HCT116 (cell line): ENCODE measurements at regions not wholly inside any gene's neighbourhood (a gene's known extent, or its start where the extent isn't known, plus 50 kb on each side); places are given as distances from the start of the nearest gene placed in this dataset.

ENCODE experiments used
- ATAC-seq: fragments of 200-7000 bp; cut with Tn5 transposase; 2 replicates; pipeline ENCODE4 v1.9.1; 2020; ENCODE audit warnings: mild to moderate bottlenecking, moderate library complexity
- BruUV-seq: library from RNA; stranded (reverse); fragments of 400-500 nt; replicated peaks from 2 replicates; lab custom pipeline; 2021; lab: Mats Ljungman, UMichigan
- CTCF ChIA-PET: fragments of 300-600 bp; sonication (Branson Sonifier 250); formaldehyde crosslinking; loops from one replicate; lab custom pipeline; 2021; ENCODE audit warnings: antibody characterized with exemption; lab: Charles Lee
- POLR2A ChIA-PET: fragments of 300-600, 350-600 bp; sonication (Branson Sonifier 250); formaldehyde crosslinking; loops from one replicate; lab custom pipeline; 2021; ENCODE audit warnings: antibody characterized with exemption; lab: Charles Lee
- RAD21 ChIA-PET, 2 experiments: fragments of 300-600 bp; sonication (Branson Sonifier 250); formaldehyde crosslinking; loops; one replicate each; lab custom pipeline; 2023; ENCODE audit warnings: low total read pairs in 2 of 2; ENCODE audit not compliant: uncharacterized antibody in 2 of 2, unreplicated experiment in 2 of 2, low non-redundant PET in 1 of 2; lab: Charles Lee
- DNase-seq: peaks from one replicate; pipeline ENCODE4 v3.0.0-alpha.2; 2010; ENCODE audit warnings: low read depth, low spot score
- H2AFZ ChIP-seq: fragments of 200-600 bp; shearing (Covaris generic), sonication (generic); 2 replicates; pipeline ENCODE4 v1.6.1; 2017; ENCODE audit warnings: low read depth, mixed run types, mixed read lengths, antibody characterized with exemption, low read length; ENCODE audit not compliant: poor library complexity, severe bottlenecking
- H3K27ac ChIP-seq: 2 replicates; pipeline ENCODE4 v1.5.1; 2012; ENCODE audit warnings: low read depth, low read length
- H3K27me3 ChIP-seq: fragments of 200-600 bp; sonication (generic); 2 replicates; pipeline ENCODE4 v1.6.1; 2016; ENCODE audit warnings: mixed run types, low read length, mixed read lengths; ENCODE audit not compliant: insufficient read depth
- H3K36me3 ChIP-seq, 2 experiments: fragments of 200-500 bp in 1 of 2; fragments of 200-600 bp in 1 of 2; sonication (Bioruptor generic) in 1 of 2; sonication (generic) in 1 of 2; 2 replicates each; pipeline versions ENCODE4 v1.5.1 to v1.6.1; 2014 to 2016; ENCODE audit warnings: low read length in 2 of 2, inconsistent platforms in 1 of 2, mixed read lengths in 1 of 2, mixed run types in 1 of 2; ENCODE audit not compliant: insufficient read depth in 2 of 2, control insufficient read depth in 1 of 2
- H3K4me1 ChIP-seq, 2 experiments: fragments of 200-600 bp in 1 of 2; sonication (generic) in 1 of 2; 2 replicates each; pipeline versions ENCODE4 v1.5.1 to v1.6.1; 2012 to 2017; ENCODE audit warnings: low read length in 2 of 2, inconsistent platforms in 1 of 2, mild to moderate bottlenecking in 1 of 2, mixed read lengths in 1 of 2, mixed run types in 1 of 2, moderate library complexity in 1 of 2; ENCODE audit not compliant: insufficient read depth in 2 of 2, control insufficient read depth in 1 of 2
- H3K4me2 ChIP-seq: fragments of 200-600 bp; sonication (generic); 2 replicates; pipeline ENCODE4 v1.6.1; 2017; ENCODE audit warnings: mixed run types, low read length, mixed read lengths
- H3K4me3 ChIP-seq, 2 experiments: fragments of 200-600 bp in 1 of 2; sonication (generic) in 1 of 2; replicated peaks in 1 of 2; 2 replicates each; pipeline ENCODE4 v1.5.1; 2011 to 2016; ENCODE audit warnings: low read length in 2 of 2, control low read depth in 1 of 2, low read depth in 1 of 2, mild to moderate bottlenecking in 1 of 2, mixed read lengths in 1 of 2, mixed run types in 1 of 2
- H3K79me2 ChIP-seq: fragments of 200-600 bp; sonication (generic); 2 replicates; pipeline ENCODE4 v1.6.1; 2017; ENCODE audit warnings: mild to moderate bottlenecking, mixed run types, low read length, moderate library complexity, mixed read lengths; ENCODE audit not compliant: insufficient read depth
- H3K9ac ChIP-seq: fragments of 200-600 bp; sonication (generic); 2 replicates; pipeline ENCODE4 v1.6.1; 2016; ENCODE audit warnings: low read length, mixed read lengths
- H3K9me2 ChIP-seq: fragments of 200-600 bp; sonication (generic), shearing (Covaris generic); 2 replicates; pipeline ENCODE4 v1.6.1; 2017; ENCODE audit warnings: mixed run types, mild to moderate bottlenecking, moderate library complexity; ENCODE audit not compliant: insufficient read depth
- H3K9me3 ChIP-seq, 2 experiments: fragments of 200-500 bp in 1 of 2; fragments of 200-600 bp in 1 of 2; sonication (Bioruptor generic) in 1 of 2; sonication (generic) in 1 of 2; 2 replicates each; pipeline ENCODE4 v1.6.1; 2014 to 2017; ENCODE audit warnings: low read length in 2 of 2, mixed read lengths in 2 of 2, inconsistent platforms in 1 of 2, low read depth in 1 of 2, mild to moderate bottlenecking in 1 of 2, mixed run types in 1 of 2, moderate library complexity in 1 of 2; ENCODE audit not compliant: control insufficient read depth in 1 of 2, insufficient read depth in 1 of 2
- H4K20me1 ChIP-seq: fragments of 200-600 bp; sonication (generic), shearing (Covaris generic); 2 replicates; pipeline ENCODE4 v1.6.1; 2017; ENCODE audit warnings: mixed run types, mild to moderate bottlenecking, moderate library complexity; ENCODE audit not compliant: insufficient read depth
- ATF3 ChIP-seq: IDR thresholded peaks from 2 replicates; pipeline ENCODE4 v1.6.1; 2012
- CBX3 ChIP-seq: IDR thresholded peaks from 2 replicates; pipeline ENCODE4 v1.6.1; 2012; ENCODE audit warnings: low read depth
- EGR1 ChIP-seq: IDR thresholded peaks from 2 replicates; pipeline ENCODE4 v1.6.1; 2012; ENCODE audit warnings: low read depth
- EZH2 ChIP-seq: fragments of 200-600 bp; sonication (generic); IDR thresholded peaks from 2 replicates; pipeline ENCODE4 v1.6.1; 2017; ENCODE audit warnings: antibody characterized with exemption, mixed run types
- MAX ChIP-seq: IDR thresholded peaks from 2 replicates; pipeline ENCODE4 v1.6.1; 2012
- POLR2AphosphoS5 ChIP-seq: IDR thresholded peaks from 2 replicates; pipeline ENCODE4 v1.6.1; 2011; ENCODE audit warnings: mild to moderate bottlenecking, low read depth, low read length, moderate library complexity
- RAD21 ChIP-seq: IDR thresholded peaks from 2 replicates; pipeline ENCODE4 v1.6.1; 2012; ENCODE audit warnings: low read depth, mild to moderate bottlenecking
- REST ChIP-seq: IDR thresholded peaks from 2 replicates; pipeline ENCODE4 v1.6.1; 2012; ENCODE audit warnings: low read depth
- SP1 ChIP-seq: IDR thresholded peaks from 2 replicates; pipeline ENCODE4 v1.6.1; 2012; ENCODE audit warnings: low read depth
- SRF ChIP-seq: IDR thresholded peaks from 2 replicates; pipeline ENCODE4 v1.6.1; 2012; ENCODE audit warnings: low read depth
- TCF7L2 ChIP-seq: IDR thresholded peaks from 2 replicates; pipeline ENCODE4 v1.7.0; 2011; ENCODE audit warnings: borderline replicate concordance, inconsistent platforms; ENCODE audit not compliant: insufficient read depth, insufficient read length; ENCODE audit errors: extremely low read depth
- ZNF274 ChIP-seq: fragments of 200-500 bp; sonication (Bioruptor generic); IDR thresholded peaks from 2 replicates; pipeline ENCODE4 v1.6.1; 2014; ENCODE audit warnings: mild to moderate bottlenecking, low read depth, low read length, inconsistent platforms
- intact Hi-C: fragments of 100-400 bp; cut with micrococcal nuclease; formaldehyde crosslinking; loops from 2 replicates; pipeline ENCODE4 v1.10.0; 2022

GRCh38 chr20:55053389-55053788, 578.0 kb downstream of the DOK5 start:
- no peaks in the 10 kb centered on the region for H3K9me2 ChIP-seq
- no peak for DNase-seq
- no peaks in the 10 kb centered on the region for H3K79me2 ChIP-seq
- BruUV-seq, result no TSS peak
- no peak overlapping the region for H3K4me2 ChIP-seq
- no peak overlapping the region for H3K9ac ChIP-seq
- intact Hi-C loops, result no loop called here
- RAD21 ChIA-PET, result no interaction called here
- peaks cover 7 to 33% of the 10 kb centered on the region in 2 experiments; a peak in 2 of 4 replicates for H3K9me3 ChIP-seq
- no peak overlapping the region for H3K4me3 ChIP-seq
- POLR2A ChIA-PET, result no interaction called here
- H3K27me3 ChIP-seq, result no peaks in the 10 kb centered on the region
- H3K36me3 ChIP-seq, result no peaks in the 10 kb centered on the region
- no peak overlapping the region for H2AFZ ChIP-seq
- CTCF ChIA-PET, result no interaction called here
- H3K4me1 ChIP-seq, result no peaks in the 10 kb centered on the region
- ATAC-seq, result no peak
- no peaks in the 10 kb centered on the region for H4K20me1 ChIP-seq
- TF ChIP-seq EGR1 (no peak), MAX (no peak), POLR2AphosphoS5 (no peak), EZH2 (no peak), RAD21 (no peak), ZNF274 (no peak), ATF3 (no peak), SP1 (no peak), SRF (no peak), TCF7L2 (no peak), CBX3 (no peak)
- H3K27ac ChIP-seq, result no peak overlapping the region

DNA sequence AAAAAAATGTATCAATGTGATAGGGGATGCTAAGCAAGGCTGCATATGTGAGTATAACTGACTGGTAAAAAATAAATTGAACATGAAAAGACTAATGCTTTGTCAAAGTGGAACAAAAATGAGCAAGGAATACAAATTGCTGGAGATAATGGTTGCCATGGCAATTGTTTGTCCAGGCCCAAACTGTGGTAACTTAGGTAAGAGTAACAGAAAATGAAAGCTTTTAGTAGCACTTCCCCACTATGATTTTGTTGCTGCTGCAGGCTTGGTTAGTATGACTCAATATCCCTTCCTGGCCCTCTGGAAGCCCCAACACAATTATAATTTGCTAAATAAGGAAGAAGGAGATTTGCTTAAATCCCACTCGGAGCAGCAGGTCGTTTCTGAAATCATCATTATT, 577.1 kb downstream of the DOK5 start:
- Histone ChIP-seq H3K36me3 (no peaks in the 10 kb centered on the region), H4K20me1 (no peaks in the 10 kb centered on the region), H3K4me1 (no peaks in the 10 kb centered on the region), H3K4me2 (no peak overlapping the region), H3K27me3 (no peaks in the 10 kb centered on the region), H3K9me2 (no peaks in the 10 kb centered on the region), H3K27ac (no peak overlapping the region), H3K4me3 (no peak overlapping the region), H3K9me3 (peaks cover 3 to 29% of the 10 kb centered on the region in 2 experiments; a peak in 3 of 4 replicates), H3K79me2 (no peaks in the 10 kb centered on the region), H2AFZ (no peak overlapping the region), H3K9ac (no peak overlapping the region)
- BruUV-seq, result no TSS peak
- POLR2A ChIA-PET, result no interaction called here
- RAD21 ChIA-PET, result no interaction called here
- CTCF ChIA-PET, result no interaction called here
- ATAC-seq, result no peak
- TF ChIP-seq REST (no peak), TCF7L2 (no peak), CBX3 (no peak)
- DNase-seq, result no peak
- intact Hi-C loops, result no loop called here
